Activated CD8-positive, alpha-beta memory T cell treated with anti-CD3 and anti-CD28 coated beads for 36 hours (primary cell): ENCODE measurements at regions not wholly inside any gene's neighbourhood (a gene's known extent, or its start where the extent isn't known, plus 50 kb on each side); places are given as distances from the start of the nearest gene placed in this dataset.

Source experiments
- CTCF ChIA-PET: fragments of 350-600 bp; sonication (Branson Sonifier 250); formaldehyde crosslinking; loops from one replicate; lab custom pipeline; 2021; ENCODE audit warnings: antibody characterized with exemption; lab: Charles Lee
- POLR2A ChIA-PET: fragments of 350-600 bp; sonication (Branson Sonifier 250); formaldehyde crosslinking; loops from one replicate; lab custom pipeline; 2021; ENCODE audit warnings: antibody characterized with exemption; lab: Charles Lee

DNA sequence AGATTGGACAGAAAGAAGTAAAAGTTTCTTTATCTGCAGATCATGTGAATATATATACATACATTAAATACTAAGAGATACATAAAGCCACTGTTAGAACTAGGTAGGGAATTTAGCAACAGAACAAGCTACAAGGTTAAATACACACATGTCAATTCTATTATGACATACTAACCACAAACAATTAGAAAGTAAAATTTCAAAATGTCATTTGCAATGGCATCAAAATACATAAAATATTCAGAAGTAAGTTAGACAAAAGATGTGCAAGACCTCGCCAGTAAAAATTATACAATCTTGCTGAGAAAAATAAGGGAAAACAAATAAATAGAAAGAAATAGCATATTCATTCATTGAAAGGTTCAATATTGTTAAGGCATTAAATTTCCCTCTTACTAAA, 200.0 kb upstream of the HES1 start:
- POLR2A ChIA-PET: no interaction called here
- CTCF ChIA-PET: no interaction called here

DNA sequence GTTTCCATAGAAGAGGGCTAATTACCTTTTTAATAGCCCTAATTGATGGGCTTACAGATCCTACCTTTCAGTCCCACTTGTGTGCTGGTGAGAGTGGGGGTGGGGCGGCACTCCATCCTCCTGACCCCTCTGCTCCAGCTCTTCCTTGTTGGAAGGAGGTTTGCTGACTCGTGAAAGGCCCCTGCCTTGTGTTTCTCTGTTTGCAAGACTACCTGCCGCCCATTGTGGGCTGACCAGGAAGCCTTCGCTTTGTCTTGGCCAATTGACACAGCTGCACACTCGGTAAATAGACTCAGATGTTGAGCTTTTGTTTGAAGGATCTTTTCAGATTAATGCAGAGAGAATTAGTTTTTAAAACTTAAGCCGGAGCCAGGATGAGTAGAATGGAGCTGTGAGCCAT, 197.3 kb upstream of the HES1 start:
- ChIA-PET POLR2A (no interaction called here), CTCF (no interaction called here)

DNA sequence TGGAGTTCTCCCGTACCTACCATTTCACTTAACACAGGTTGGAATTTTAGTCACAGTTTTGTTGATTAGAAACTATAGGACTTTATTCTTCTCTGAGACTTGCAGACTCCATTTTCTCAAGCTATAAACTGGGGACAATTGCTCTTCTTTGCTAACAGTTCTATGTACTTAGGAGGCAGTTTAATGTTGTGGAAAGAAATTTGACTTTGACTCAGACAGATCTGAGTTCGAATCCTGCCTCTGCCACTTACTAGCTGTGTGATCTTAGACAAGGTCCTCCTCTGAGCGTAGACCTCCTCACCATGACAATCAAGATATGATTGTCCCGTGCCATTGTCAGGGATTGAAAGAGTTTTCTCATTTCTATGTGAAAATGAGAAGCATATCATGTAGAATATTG, 196.4 kb upstream of the HES1 start:
- ChIA-PET CTCF (no interaction called here), POLR2A (no interaction called here)

DNA sequence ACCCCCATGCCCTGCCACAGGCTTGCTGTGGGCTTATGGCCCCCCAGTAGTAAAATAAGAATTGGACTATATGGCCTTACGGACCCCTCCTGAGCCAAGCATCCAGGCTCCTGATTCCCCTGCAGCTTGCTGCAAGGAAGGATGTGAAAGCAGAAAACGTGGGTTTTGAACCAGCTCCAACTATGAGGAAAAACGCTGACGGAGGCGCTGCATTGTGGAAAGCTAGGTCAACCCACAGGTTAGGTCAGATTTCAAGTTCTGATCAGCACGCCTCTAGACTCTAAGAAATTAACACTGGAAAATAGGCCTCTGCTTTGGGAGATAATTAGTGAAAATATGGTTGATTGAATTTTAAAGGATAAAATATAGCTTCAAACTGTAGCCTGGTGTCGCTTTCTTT, 195.4 kb upstream of the HES1 start:
- ChIA-PET CTCF (no interaction called here), POLR2A (no interaction called here)

DNA sequence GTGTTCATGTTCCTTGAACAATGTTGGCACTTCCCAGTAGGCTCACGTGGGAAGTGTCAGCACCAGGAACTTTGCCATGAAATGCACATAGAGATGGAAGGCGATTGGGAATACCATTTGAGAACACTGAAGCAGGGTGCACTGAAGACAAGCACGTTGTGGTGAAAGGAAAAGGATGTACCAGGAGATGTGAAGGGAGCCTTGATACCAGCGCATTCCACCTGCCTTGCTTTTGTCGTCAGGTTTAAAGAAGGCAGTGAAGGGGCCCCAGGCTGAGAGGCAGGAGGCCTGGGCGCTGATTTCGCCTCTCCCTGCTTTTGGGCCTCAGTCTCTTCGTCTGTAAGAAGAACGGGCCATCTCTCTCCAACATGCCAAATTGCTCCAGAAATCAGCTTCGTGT, 194.5 kb upstream of the HES1 start:
- ChIA-PET POLR2A (no interaction called here), CTCF (no interaction called here)

DNA sequence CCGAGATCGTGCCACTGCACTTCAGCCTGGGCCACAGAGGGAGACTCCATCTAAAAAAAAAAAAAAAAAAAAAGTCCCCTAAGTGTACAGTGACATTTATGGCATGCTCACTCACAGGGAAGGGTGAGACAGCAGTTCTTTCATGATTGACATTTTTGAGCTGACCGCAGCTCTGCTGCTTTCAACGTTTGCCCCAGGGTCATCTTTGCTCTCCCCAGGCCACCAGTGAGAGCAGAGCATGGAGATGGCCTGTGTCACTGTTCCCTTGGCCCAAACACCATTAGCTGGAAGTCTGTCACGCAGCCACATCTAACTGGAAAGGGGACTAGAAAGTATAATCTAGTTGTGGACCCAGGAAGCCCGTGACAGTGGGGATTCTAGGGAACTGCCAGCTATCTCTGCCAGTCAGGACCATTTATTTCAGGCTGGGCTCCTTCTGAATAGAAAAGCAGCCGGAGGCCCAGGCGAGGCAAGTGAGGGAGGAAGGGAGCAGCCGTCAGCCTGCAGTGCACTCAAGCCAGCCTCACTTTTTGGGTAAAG, 193.4 kb upstream of the HES1 start:
- ChIA-PET POLR2A (no interaction called here), CTCF (no interaction called here)

DNA sequence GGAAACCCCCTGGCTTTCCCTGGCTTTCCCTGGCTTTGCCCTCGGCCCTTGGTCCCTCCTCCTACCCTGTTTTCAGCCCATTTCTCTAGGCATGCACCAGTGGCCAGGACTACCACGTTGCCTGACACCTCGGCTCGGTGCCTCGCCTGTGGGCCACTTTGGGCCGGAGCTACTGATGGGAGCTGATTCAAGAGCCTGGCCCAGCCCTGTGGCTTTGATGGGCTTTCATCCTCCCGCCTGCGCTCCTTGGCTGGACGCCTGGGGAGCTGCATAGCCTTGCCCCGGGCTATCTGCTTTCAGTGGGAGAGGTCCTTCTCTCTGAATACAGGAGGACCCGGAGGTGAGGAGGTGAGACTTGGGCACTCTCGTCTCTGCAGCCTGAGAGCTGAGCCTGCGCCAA, 192.7 kb upstream of the HES1 start:
- ChIA-PET CTCF (no interaction called here), POLR2A (no interaction called here)

DNA sequence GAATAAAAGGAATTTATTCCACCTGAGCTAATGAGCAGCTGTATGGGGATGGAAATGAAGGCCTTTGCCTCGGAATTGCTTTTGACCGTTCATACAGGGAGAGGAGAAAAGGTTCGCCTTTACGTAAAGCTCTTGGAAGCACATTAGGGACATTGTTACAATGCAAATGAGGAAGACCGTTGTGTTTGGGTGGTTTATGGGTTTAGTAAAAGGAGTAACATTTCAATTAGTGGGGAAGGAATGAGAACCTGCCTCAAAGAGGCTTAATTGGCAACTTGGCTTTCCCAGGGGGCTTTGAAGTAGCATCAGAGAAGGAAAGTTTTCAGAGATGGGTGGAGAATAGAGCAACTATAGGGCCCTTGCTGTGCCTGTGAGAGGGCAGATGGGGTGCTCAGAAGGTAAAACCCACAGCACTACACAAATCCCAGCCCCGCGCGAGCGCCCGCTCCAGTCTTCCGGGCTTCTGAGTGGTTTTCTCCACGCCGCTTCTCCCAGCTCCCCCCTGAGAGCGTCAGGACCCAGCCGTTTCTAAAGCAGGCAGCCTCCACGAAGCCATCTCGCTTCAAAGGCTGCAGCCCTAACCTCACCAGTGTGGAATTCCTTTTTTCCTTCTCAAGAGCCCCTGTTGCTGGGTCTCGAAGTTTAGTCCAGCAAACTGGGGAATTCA, 192.0 kb upstream of the HES1 start:
- CTCF ChIA-PET: no interaction called here

DNA sequence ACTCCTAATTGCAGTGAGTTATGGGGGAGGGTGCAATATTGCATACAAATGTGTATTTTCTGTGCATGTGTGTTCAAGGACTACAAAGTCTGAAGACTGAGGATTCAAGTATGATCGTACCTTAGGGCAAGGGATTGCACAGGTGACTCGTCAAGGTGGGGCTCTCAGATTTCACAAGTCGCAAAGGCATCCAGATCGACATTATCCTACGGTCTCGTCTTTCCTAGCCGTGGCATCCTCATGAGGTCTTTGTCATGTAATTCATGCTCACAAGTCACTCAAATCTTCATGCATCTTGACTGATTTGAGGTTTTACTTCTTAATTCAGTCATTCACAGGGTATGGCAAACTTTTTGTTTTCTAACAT, 191.4 kb upstream of the HES1 start:
- CTCF ChIA-PET: no interaction called here
- POLR2A ChIA-PET: no interaction called here

More for the DNA sequence above, 192.0 kb upstream of the HES1 start:
- POLR2A ChIA-PET: no interaction called here

DNA sequence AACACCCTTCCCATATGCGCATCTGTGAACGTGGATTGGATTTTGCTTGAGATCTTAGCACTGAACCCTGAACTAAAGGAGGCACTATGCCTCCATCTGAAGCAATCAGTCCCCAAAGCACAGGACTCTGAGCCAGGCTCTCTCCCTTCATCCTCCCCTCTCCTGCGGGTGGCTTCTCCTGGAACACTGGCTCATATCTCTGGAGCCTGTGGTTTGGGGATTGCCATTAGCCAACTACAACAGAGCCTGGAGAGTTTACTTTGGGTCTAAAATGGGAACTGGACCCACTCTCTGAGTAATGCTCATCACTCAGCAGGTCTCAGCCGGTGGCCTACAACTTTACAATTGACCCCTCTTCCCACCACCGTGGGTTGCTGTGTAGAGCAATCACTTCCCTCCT, 190.8 kb upstream of the HES1 start:
- ChIA-PET POLR2A (no interaction called here), CTCF (no interaction called here)

DNA sequence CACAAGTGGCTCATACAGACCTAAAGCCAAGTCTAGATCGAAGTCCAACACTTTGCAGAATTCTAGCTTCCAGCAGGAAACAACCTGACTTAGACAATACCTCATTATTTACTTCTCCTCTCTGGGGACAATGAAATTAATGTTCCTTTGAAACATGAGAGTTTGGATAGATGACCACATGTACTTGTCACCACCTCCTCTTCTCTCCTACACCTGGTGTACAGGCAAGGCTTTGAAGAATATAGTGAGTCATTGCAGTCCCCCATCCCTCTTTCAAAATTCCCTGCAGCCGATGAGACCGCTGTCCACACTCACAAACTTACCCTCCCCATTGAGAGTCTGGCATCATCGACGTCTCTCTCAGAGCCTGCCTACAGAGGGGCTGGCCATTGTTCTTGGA, 189.0 kb upstream of the HES1 start:
- POLR2A ChIA-PET: no interaction called here
- CTCF ChIA-PET: interaction anchor here (1.2 kb wide), 1 partner anchor 56 kb away, joined by 3 read pairs; no protein-coding TSS in a partner anchor

DNA sequence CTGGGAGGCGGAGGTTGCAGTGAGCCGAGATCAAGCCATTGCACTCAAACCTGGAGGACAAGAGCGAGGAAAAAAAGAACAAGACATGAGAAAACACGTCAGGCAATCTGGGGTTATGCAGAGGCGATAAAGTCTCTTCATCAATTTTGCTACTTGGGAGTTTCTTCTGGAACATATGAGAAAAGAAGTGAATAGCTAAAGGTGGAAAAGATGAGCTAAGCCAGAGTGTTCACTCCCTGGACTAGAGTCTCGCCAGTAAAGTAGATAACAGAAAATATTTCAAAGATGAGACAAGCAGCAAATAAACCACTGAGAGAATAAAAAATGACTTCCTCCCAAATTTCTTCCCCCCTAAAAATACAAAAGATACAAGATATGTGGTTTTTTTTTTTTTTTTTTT, 188.4 kb upstream of the HES1 start:
- POLR2A ChIA-PET: no interaction called here
- CTCF ChIA-PET: no interaction called here

DNA sequence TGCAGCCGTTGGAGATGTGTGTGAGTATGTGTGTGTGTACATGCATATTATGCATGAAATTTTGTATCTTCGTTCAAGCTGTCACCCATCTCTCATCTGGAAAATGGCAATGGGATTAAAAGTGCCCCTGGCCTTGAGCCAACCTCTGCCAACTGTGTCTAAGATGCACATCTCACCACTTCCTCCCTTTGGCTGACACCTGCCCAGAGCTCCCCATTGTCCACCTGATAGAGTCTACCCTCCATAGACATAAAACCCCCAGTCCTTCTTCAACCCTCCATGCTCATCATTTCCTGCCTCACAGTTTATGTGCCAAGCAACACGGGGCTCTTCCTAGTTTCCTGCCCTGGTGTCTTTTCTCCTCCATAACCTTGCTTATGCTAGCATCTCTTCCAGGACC, 187.5 kb upstream of the HES1 start:
- ChIA-PET POLR2A (no interaction called here), CTCF (no interaction called here)

DNA sequence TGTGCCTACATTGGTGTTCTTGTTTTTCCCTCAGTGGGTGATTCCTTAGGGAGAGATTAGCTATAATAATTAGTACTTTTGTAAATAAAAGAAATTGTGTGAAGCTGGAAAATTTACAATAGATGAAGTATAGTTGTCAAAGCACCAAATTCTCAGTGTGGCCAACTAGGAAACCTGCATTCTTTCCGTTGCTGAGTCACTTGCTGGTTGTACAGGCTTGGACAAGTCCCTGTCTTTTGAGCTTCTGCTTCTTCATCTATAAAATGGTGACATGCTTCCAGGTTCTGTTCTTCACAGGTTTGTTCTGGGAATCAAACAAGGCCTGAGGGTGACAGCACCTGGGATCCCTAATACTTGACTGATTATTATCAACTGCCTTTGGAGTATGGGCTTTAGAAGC, 184.1 kb upstream of the HES1 start:
- CTCF ChIA-PET: no interaction called here

DNA sequence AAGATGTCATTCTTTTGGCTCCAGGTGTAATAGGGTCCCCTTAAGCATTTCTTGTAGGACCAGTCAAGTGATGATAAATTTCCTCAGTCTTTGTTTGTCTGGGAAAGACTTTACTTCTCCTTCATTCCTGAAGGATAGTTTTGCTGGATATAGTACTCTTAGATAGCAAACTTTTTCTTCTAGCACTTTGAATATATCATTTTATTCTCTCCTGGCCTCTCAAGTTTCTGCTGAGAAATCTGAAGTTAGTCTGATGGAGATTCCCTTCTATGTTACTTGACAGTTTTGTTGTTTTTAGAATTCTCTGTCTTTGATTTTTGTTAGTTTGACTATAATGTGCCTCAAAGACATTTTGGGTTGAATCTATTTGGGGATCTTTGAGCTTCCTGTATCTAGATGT, 181.2 kb upstream of the HES1 start:
- POLR2A ChIA-PET: no interaction called here
- CTCF ChIA-PET: no interaction called here

More for the DNA sequence above, 184.1 kb upstream of the HES1 start:
- POLR2A ChIA-PET: no interaction called here

DNA sequence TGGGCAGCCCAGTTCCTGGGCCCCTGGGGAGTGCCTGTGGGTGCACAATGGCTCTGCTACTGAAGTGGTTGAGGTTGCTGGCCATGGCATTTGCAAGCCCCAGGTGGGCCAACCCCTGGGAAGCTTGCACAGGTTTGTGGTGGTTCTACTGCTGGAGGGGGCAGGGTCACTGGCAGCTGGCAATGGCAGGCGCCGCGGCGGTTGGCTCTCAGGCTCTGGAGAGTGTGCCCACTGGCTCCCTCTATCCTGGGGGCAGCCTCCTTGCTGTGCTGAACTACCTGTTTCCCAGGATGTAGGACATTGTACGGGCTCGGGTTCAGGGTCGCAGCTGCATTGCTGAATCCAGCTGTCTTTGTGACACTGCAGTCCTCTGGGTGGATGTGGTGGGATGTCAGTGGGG, 180.2 kb upstream of the HES1 start:
- ChIA-PET CTCF (no interaction called here), POLR2A (no interaction called here)

DNA sequence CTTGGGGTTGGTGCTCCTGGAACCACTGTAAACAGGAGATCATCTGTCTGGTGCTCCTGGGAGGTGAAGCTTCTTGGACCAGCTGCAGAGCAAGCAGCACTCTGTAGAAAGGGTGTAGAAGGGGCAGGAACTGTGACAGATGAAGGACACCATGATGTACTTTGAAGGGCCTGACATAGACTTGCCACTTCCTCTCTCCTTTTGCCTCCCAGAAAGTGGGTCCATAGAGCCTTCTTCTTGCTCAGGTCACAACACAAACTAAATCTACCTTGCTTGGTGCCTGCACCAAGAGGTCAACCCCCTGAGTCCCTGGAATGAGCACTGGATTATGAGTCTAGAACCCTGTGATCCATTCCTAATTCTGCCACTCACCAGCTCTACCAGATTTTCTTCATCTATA, 176.1 kb upstream of the HES1 start:
- ChIA-PET CTCF (no interaction called here), POLR2A (no interaction called here)

DNA sequence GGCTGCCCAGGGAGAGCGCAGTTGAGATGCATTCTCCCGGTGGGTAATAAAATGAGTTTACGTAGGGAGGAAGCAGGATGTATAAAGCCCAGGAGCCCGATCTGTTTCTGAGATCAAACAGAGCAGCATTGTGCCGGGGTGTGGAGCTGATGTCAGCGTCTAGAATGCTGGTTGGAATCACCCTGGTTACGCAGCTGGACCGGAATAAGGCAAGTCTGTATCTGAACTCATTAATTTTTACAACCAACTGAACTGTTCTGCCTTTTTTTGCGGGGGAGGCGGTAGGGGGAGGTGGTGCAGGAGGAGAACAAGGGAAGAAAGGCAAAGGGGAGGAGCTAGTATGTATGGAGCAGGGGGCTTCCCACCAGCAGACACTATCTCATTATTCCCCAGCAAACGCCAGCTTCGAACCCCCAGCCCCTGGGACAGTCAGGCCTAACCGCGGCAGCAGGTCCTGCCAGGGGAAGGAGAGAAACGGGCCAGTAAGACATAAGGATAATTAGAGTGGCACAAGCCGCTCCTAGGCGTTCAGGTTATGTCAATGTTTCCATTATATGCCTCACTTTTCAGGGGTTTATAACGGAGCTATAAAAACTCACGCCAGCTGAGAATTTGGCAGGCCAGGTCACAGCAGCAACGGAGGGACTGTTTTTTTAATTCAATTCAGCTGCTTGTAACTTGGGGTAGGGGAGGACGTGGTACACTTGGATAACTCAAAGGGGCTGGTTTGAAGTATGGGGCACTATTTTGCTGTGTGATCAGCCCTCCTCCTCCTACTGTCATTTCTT, 175.3 kb upstream of the HES1 start:
- ChIA-PET CTCF (no interaction called here), POLR2A (interaction anchor here (0.6 kb wide), 1 partner anchor 566 kb away, joined by 3 read pairs; no protein-coding TSS in a partner anchor)

DNA sequence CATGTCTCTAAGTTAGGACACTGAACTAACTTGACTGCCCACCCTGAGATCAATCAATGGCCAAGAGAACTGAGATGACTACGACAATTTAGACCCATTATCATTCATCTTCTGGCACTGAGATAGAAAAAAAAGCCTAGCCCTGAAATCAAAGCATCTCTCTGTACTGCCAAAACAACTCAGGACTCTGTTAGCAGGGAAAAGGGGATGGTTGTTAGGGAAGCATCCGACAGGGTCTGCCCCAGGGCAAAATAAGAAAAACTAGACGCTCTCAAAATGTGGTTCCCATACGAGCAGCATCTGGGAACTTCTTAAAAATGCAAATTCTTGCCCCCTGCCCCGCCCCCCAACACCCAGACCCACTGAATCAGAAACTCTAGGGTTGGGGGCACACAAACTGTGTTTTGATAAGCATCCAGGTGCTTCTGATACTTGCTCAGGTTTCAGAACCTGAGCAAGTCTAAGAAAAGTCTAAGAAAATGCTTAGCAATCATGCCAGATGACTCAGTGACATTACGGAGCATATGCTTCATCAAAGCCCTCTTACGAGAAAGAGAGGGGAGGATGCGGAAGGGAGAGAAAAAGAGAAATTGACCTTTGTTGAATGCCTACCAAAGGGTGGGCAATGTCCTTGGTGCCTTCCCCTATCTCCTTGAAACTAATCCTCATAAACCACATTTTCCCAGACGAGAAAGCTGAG, 172.8 kb upstream of the HES1 start:
- ChIA-PET CTCF (no interaction called here), POLR2A (interaction anchor here (0.6 to 1.4 kb wide), 3 partner anchors 108 to 170 kb away, joined by 3 read pairs; no protein-coding TSS in a partner anchor)

DNA sequence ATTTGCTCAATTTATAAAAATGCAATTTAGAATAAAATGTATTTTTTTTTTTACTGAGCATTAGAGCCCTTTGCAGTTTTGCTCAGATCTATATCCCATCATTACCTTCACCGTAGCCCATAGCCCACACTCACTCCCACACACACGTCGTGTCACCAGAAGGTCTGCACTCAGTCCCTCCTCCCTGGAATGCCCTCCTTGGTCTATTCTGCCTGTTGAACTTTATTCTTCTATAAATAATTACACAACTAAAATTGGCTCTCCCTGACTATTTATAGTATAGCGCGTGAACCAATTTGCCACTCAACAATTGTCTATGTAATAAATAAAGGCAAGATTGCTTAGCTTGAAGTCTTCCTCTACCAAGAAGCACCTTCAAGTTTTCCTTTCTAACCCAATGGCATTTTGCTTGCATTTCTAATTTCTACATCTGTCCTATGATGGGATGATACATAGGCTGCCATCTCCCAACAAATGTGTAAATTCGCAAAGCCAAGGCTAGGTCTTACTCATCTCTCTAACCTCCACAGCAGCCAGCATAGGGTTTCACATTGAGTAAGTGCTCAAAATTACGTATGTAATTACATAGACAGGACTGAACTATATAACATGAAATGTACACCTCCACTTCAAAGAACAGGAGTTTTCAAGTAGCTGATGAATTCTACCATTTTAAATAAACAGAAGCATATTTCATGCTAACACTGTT, 172.0 kb upstream of the HES1 start:
- ChIA-PET POLR2A (interaction anchor here (0.6 to 1.4 kb wide), 4 partner anchors 107 to 169 kb away, joined by 3 read pairs; no protein-coding TSS in a partner anchor), CTCF (interaction anchor here (0.5 kb wide), 1 partner anchor 675 kb away, joined by 4 read pairs; no protein-coding TSS in a partner anchor)
